Lung (tissue), 9 donors: ENCODE measurements at regions not wholly inside any gene's neighbourhood (a gene's known extent, or its start where the extent isn't known, plus 50 kb on each side); places are given as distances from the start of the nearest gene placed in this dataset.
"Not testable (repeated sequence)": the region's sequence is repeated elsewhere in the genome, so short reads cannot be mapped to it uniquely, and the experiment has no call there.

Experiments
- ATAC-seq: fragments of 200-7000 bp; cut with Tn5 transposase; one replicate; pipeline ENCODE4 v1.9.1; 2020; ENCODE audit warnings: moderate number of reproducible peaks; ENCODE audit not compliant: insufficient read depth, low FRiP score
- DNase-seq, 3 donors: peaks; one replicate each; pipeline ENCODE4 v3.0.0-alpha.2; 2013 to 2017
- H3K27ac ChIP-seq, 2 donors: one replicate each; pipeline ENCODE4 v1.5.1; 2013; ENCODE audit warnings: mild to moderate bottlenecking in 2 of 2, moderate library complexity in 2 of 2, control low read depth in 1 of 2, inconsistent platforms in 1 of 2, low read depth in 1 of 2, low read length in 1 of 2
- H3K27me3 ChIP-seq, 3 donors: one replicate each; pipeline ENCODE4 v1.5.1; 2013; ENCODE audit warnings: low read length in 2 of 3; ENCODE audit not compliant: control insufficient read depth in 3 of 3, insufficient read depth in 3 of 3
- H3K36me3 ChIP-seq, 4 donors: one replicate each; pipeline ENCODE4 v1.5.1; 2013; ENCODE audit warnings: low read length in 4 of 4, mild to moderate bottlenecking in 1 of 4, moderate library complexity in 1 of 4; ENCODE audit not compliant: control insufficient read depth in 4 of 4, insufficient read depth in 4 of 4
- H3K4me1 ChIP-seq, 5 donors: one replicate each; pipeline ENCODE4 v1.5.1; 2013; ENCODE audit warnings: low read length in 5 of 5, mild to moderate bottlenecking in 2 of 5, moderate library complexity in 1 of 5; ENCODE audit not compliant: control insufficient read depth in 5 of 5, insufficient read depth in 5 of 5
- H3K4me3 ChIP-seq: one replicate; pipeline ENCODE4 v1.5.1; 2013; ENCODE audit warnings: mild to moderate bottlenecking, control low read depth, moderate library complexity
- H3K9ac ChIP-seq, 2 donors: one replicate each; pipeline ENCODE4 v1.5.1; 2013; ENCODE audit warnings: low read length in 2 of 2, control low read depth in 1 of 2; ENCODE audit not compliant: insufficient read depth in 1 of 2
- H3K9me3 ChIP-seq, 4 donors: one replicate each; pipeline ENCODE4 v1.5.1; 2013; ENCODE audit warnings: low read length in 3 of 4, mild to moderate bottlenecking in 1 of 4, moderate library complexity in 1 of 4; ENCODE audit not compliant: control insufficient read depth in 4 of 4, insufficient read depth in 3 of 4
- WGBS, 2 donors: extraction: QIAGEN DNeasy Blood & Tissue Kit; methylation state at CpG; one replicate each; pipeline ENCODE4 v1.1.7; 2013; 5-methylcytosine and 5-hydroxymethylcytosine counted together
- donor health status: Bipolar disorder and iron deficiency.
- donor health status: healthy.
- donor health status: DM: yes; HTN: yes; CAD: no.

DNA sequence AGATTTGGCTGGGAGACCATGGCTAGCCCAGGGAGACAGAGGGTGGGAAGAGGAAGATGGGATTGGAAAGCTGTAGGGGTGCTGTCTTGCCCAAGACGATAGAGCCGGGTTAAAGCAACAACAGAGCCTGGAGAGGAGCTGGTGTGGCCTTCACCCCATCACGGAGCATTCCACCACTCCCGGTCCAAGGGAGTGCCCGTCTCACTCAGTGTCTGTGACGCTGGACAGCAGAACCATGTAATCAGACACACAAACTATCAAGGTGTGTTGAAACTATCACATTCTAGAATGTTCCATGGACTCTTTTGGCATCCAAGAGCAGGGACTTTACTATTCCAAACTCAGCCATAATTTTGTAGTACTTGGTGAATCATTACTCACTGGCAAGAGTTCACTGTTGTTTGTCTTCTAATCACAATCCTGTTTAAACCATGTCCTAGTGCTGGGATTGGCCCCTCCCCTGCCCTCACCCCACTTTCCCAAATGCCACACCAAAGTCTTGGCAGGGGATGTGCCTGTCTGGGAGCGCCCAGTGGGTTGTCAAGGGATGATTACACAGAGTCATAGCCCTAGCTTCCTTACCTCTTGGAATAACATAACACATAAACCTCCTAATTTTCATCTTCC lies 187.4 kb downstream of the LAT start:
- ATAC-seq, H3K9me3 ChIP-seq, DNase-seq, H3K9ac ChIP-seq, H3K27me3 ChIP-seq, H3K36me3 ChIP-seq, H3K4me3 ChIP-seq: not testable (repeated sequence)
- 96% methylated on average over 7 of the region's 7 CpGs for WGBS, 2 donors
- peak overlapping the region in 1 of 2 donors; percentile 38 for H3K27ac ChIP-seq
- H3K4me1 ChIP-seq = peaks cover 0 to 13% (median 5%) of the 10 kb centered on the region in 5 donors

DNA sequence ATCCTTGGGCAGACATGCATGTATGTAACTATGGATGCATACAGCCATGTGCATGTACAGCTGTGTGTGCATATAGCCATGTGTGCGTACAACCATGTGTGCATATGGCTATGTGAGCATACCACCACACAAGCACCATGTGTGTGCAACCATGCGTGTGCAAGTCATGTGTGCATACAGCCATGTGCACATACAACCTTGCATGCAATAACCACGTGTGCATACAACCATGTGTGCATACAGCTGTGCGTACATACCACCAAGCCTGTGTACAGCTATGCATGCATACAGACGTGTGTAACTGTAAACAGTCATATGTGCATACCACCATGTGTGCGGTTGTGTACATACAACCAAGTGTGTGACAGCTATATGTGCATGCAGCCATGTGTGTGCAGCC lies 186.4 kb downstream of the LAT start:
- H3K4me1 ChIP-seq = peaks cover 0 to 13% (median 5%) of the 10 kb centered on the region in 5 donors
- DNase-seq, H3K9me3 ChIP-seq, H3K36me3 ChIP-seq, H3K27me3 ChIP-seq, H3K4me3 ChIP-seq, H3K27ac ChIP-seq, ATAC-seq, H3K9ac ChIP-seq: not testable (repeated sequence)
- WGBS, 2 donors = 97 to 98% methylated on average over 6 of the region's 6 CpGs

DNA sequence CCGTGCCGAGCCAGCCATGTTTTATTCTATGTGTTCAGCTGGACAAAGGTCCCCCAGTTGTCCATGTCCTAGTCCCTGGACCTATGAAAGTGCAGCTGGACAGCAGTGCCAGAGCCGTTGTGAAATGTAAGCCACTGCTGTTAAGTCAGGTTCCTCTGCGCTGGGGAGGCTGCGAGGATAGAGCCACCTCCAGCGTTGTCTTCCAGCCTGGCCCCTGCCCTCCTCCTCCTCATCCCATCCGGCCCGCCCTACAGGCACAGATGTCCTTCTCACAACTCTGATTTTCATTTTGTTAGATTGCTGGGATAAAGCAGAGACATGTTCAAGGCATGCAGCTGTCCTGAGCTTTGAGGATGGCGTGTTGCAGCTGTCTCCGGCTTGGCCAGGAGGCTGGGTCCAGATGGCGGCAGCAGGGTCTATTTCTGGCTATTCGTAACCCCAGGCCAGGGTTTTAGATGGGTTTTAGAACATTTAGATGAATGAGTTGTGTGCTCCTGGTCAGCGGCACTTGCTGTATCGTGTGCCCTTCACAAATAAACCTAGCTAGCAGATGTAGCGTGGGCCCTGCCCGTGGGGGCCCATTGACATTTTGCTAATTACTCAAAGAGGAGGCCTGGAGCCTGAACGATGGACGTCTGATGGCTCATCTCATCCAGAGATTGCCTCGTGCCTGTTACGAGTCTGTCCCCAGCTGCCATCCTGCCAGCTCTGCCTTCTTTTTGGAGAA lies 185.7 kb downstream of the LAT start:
- 84% methylated on average over 20 of the region's 20 CpGs for WGBS, 2 donors
- H3K4me3 ChIP-seq, H3K36me3 ChIP-seq, H3K9me3 ChIP-seq, ATAC-seq, H3K9ac ChIP-seq, H3K27me3 ChIP-seq: not testable (repeated sequence)
- Histone ChIP-seq H3K27ac (peak overlapping the region in 1 of 2 donors; percentile 18), H3K4me1 (peaks cover 0 to 13% (median 5%) of the 10 kb centered on the region in 5 donors)
- DNase-seq = peak; percentile 65 to 76 (median 71)

DNA sequence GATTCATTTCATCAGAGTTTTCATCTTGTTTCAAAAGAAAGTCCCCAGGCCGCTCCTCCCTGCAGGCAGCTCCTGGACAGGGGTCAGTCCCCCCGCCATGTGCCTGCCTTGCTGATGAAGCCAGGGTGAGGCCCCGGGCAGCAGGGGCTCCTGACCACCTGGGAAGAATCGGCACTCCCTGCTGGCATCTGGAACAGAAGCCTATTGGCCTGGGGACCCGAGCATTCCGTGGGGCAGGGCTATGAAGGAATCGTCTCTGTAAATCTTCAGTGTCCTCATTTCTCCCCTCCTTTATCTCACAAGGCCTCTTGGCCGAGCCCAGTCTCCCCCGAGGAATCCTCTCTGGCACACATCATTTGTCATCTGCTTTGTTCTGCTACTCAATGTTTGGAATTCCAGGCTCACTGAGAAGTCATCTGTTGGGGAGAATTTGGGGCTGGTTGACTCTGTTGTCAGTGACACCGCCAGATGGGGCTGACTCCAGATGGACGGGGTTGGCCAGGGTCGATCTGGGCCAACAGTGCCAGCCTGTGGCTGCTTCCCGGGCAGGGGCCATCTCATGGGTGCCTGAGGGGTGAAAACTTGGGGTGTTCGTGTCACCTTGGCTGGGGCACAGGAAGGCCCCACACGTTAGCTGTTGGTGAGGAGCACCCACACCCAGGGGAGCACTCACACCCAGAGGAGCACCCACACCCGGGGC lies 184.6 kb downstream of the LAT start:
- DNase-seq = peak; percentile 60 to 70 (median 69)
- not testable (repeated sequence) for H3K36me3 ChIP-seq, H3K4me3 ChIP-seq, H3K27me3 ChIP-seq, ATAC-seq, H3K9ac ChIP-seq, H3K9me3 ChIP-seq
- 61 to 76% methylated on average over 15 to 16 of the region's 16 CpGs for WGBS, 2 donors
- H3K4me1 ChIP-seq = peaks cover 0 to 13% (median 5%) of the 10 kb centered on the region in 5 donors
- peak overlapping the region; percentile 10 to 45 for H3K27ac ChIP-seq

DNA sequence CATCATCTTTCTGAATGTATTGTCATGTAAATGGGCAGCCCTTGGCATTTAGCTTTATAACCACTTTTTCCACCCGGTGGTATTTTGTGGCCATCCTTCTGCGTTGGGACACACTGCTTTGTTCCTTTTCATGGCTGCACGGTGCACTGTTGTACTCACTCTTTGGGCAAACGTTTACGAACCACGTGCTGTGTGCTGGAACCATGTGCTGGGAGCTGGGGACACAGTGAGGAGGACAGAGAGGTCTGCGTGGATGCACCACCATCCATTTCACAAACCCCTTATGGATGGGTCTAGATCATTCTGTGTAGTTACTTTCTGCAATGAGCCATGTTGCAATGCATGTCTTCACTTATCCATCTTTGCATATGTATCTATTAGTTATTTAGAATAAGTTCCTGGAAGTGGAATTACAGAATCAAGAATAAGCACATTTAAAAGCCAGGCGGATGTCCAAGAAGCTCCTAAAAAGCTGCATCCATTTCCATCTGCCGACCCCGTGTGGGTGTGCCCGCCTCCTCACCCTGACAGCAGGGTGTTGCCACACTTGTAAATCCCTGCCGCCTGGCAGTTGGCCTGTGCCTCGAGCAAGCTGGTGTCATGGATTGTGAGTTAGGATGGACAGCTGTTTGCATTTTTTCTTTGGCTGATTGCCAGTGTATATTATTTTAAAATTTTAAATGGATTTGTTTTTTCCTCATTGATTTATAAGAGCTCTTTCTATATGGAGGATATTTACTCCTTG lies 183.8 kb downstream of the LAT start:
- not testable (repeated sequence) for H3K36me3 ChIP-seq, DNase-seq, H3K4me3 ChIP-seq, ATAC-seq, H3K9ac ChIP-seq, H3K27ac ChIP-seq, H3K9me3 ChIP-seq, H3K27me3 ChIP-seq
- peaks cover 0 to 13% (median 5%) of the 10 kb centered on the region in 5 donors for H3K4me1 ChIP-seq
- 83 to 89% methylated on average over 13 of the region's 13 CpGs for WGBS, 2 donors

DNA sequence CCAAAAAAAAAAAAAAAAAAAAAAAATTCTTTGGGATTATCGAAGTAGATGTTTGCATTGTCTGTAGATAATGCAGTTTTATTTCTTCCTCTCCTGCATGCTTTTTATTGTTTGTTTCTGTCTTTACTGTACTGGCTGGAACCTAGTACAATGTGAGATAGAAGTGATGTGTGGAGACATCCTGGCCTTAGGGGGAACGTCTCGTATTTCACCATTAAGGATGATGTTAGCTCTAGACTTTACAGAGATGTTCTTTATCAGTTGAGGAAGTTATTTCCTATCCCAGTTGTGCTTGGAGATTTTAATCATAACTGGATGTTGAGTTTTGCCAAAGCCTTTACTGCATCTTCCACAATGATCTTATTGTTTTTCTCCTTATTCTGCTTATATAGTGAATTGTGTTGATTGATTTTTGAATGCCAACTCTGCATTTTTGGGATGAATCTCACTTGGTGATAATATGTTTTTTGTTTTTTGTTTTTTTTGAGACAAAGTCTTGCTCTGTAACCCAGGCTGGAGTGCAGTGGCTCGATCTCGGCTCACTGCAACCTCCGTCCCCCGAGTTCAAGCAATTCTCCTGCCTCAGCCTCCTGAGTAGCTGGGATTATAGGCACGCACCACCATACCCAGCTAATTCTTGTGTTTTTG lies 179.7 kb downstream of the LAT start:
- ATAC-seq, H3K36me3 ChIP-seq, H3K27ac ChIP-seq, H3K9me3 ChIP-seq, H3K4me1 ChIP-seq, H3K9ac ChIP-seq, H3K27me3 ChIP-seq, H3K4me3 ChIP-seq, DNase-seq: not testable (repeated sequence)
- WGBS, 2 donors = 79 to 85% methylated on average over 7 of the region's 8 CpGs

DNA sequence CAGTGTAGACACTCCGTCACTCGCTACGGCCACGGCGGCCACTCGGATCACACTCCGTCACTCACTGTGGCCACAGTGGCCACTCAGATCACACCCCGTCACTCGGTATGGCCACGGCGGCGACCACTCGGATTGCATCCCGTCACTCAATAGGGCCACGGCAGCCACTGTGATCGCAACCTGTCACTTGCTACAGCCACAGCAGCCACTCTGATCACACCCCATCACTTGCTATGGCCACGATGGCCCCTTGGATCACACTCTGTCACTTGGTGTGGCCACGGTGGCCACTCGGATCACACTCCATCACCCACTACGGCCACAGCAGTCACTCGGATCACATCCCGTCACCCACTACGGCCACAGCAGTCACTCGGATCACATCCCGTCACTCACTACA lies 175.3 kb downstream of the LAT start:
- not testable (repeated sequence) for H3K4me1 ChIP-seq, H3K27ac ChIP-seq, H3K27me3 ChIP-seq, ATAC-seq, DNase-seq, H3K36me3 ChIP-seq, H3K9me3 ChIP-seq, H3K4me3 ChIP-seq
- 94 to 97% methylated on average over 25 of the region's 25 CpGs for WGBS, 2 donors
- peak overlapping the region in 1 of 2 donors; percentile 32 for H3K9ac ChIP-seq
